ENCODE measurements at regions not wholly inside any gene's neighbourhood (a gene's known extent, or its start where the extent isn't known, plus 50 kb on each side); places are given as distances from the start of the nearest gene placed in this dataset.
"Not testable (repeated sequence)": the region's sequence is repeated elsewhere in the genome, so short reads cannot be mapped to it uniquely, and the experiment has no call there.

DNA sequence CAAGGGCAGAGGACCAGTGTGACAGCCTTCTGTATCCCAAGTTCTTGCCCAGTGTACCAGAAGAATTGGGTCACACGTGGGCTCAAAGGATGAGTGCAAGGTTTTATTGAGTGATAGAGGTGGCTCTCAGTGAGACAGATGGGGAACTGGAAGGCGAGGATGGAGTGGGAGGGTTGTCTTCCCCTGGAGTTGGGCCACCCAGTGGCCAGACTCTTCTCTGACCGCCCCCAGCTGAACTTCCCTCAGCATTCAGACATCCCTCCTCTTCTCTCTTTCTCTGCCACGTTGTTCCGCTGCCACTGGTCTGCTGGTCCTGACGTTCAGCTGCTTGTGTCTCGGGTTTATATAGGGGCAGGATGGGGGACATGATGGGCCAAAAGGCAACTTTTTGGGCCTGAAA is 150.1 kb upstream of the IVNS1ABP start:
- Histone ChIP-seq H3K9me3 (ENCODE audit: control insufficient read depth, low read length) (no peaks in the 10 kb centered on the region), H3K4me3 (ENCODE audit: low read length) (no peak overlapping the region), H3K27ac (ENCODE audit: low read length) (no peak overlapping the region), H3K4me1 (ENCODE audit: control insufficient read depth, insufficient read depth, low read length) (peaks cover 2% of the 10 kb centered on the region), H3K27me3 (ENCODE audit: control insufficient read depth, insufficient read depth) (no peaks in the 10 kb centered on the region)
- 93% methylated on average over 7 of the region's 7 CpGs for WGBS
- DNase-seq (no peak), ATAC-seq (no peak)
- intact Hi-C loops (cut with DNase I): no loop called here

GRCh38 chr1:185464777-185465176 is 147.7 kb upstream of the IVNS1ABP start:
- Histone ChIP-seq H3K27me3 (ENCODE audit: control insufficient read depth, insufficient read depth) (no peaks in the 10 kb centered on the region), H3K4me1 (ENCODE audit: control insufficient read depth, insufficient read depth, low read length) (peaks cover 2% of the 10 kb centered on the region), H3K9me3 (ENCODE audit: control insufficient read depth, low read length) (no peaks in the 10 kb centered on the region), H3K27ac (ENCODE audit: low read length) (no peak overlapping the region), H3K4me3 (ENCODE audit: low read length) (no peak overlapping the region)
- intact Hi-C loops (cut with DNase I): no loop called here
- WGBS: 62% methylated on average over 4 of the region's 4 CpGs
- DNase-seq: no peak
- ATAC-seq: no peak

DNA sequence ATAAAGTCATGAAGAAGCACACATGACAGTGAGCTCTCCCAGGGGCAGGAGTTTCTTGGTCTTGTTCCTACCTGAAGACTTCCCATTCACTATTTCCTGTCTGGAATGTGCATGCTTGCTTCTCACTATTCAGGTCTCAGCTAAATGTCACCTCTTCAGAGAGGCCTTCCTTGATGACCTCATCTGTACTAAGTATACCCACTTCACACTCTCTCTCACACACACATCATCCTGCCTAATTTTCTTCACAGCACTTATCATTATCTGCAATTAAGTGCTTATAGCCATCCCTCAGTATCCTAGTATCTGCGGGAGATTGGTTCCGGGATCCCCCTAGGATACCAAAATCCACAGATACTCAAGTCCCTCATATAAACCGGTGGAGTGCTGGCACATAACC is 146.4 kb upstream of the IVNS1ABP start:
- ATAC-seq: no peak

GRCh38 chr1:185463011-185463410 is 146.0 kb upstream of the IVNS1ABP start:
- DNase-seq (no peak), ATAC-seq (no peak)
- intact Hi-C loops (cut with DNase I): no loop called here
- no peak overlapping the region for H3K27ac ChIP-seq (ENCODE audit: low read length)
- WGBS: 83% methylated on average over 4 of the region's 4 CpGs
- peaks cover 2% of the 10 kb centered on the region for H3K4me1 ChIP-seq (ENCODE audit: control insufficient read depth, insufficient read depth, low read length)
- no peak overlapping the region for H3K4me3 ChIP-seq (ENCODE audit: low read length)
- no peaks in the 10 kb centered on the region for H3K27me3 ChIP-seq (ENCODE audit: control insufficient read depth, insufficient read depth)
- no peaks in the 10 kb centered on the region for H3K9me3 ChIP-seq (ENCODE audit: control insufficient read depth, low read length)

More for the DNA sequence above, 146.4 kb upstream of the IVNS1ABP start:
- H3K9me3 ChIP-seq (ENCODE audit: control insufficient read depth, low read length): no peaks in the 10 kb centered on the region
- no peaks in the 10 kb centered on the region for H3K27me3 ChIP-seq (ENCODE audit: control insufficient read depth, insufficient read depth)
- peaks cover 2% of the 10 kb centered on the region for H3K4me1 ChIP-seq (ENCODE audit: control insufficient read depth, insufficient read depth, low read length)
- intact Hi-C loops (cut with DNase I): no loop called here
- DNase-seq: no peak
- no peak overlapping the region for H3K27ac ChIP-seq (ENCODE audit: low read length)
- 65% methylated on average over 3 of the region's 3 CpGs for WGBS
- H3K4me3 ChIP-seq (ENCODE audit: low read length): no peak overlapping the region

DNA sequence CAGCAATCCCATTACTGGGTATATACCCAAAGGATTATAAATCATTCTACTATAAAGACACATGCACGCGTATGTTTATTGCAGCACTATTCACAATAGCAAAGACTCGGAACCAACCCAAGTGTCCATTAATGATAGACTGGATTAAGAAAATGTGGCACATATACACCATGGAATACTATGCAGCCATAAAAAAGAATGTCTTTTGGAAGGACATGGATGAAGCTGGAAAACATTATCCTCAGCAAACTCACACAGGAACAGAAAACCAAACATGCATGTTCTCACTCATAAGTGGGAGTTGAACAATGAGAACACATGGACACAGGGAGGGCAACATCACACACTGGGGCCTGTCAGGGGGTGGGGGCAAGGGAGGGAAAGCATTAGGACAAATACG is 143.7 kb upstream of the IVNS1ABP start:
- intact Hi-C loops (cut with DNase I); DNase-seq; ATAC-seq; H3K27me3 ChIP-seq (ENCODE audit: control insufficient read depth, insufficient read depth); H3K27ac ChIP-seq (ENCODE audit: low read length); H3K4me1 ChIP-seq (ENCODE audit: control insufficient read depth, insufficient read depth, low read length); H3K4me3 ChIP-seq (ENCODE audit: low read length); H3K9me3 ChIP-seq (ENCODE audit: control insufficient read depth, low read length): not testable (repeated sequence)
- WGBS: 97% methylated on average over 4 of the region's 4 CpGs

DNA sequence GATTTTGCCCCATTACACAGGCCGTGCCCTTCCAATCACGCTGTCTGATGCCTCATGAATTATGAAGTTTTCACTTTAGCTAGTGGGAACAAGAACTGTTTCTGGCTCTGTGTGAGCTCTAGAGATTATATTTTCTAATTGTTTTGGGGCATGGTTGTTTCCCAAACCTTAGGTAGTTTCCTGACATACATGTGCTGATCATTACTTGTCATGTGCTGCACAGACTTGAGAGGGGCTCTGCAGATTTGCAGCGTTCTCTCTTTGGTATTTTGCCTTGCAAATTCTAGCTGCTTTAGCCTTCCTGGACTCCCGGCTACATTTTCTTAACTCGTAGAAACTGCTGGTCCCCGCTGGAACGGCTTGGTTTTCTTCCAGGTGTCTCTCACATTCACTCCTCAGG is 142.1 kb upstream of the IVNS1ABP start:
- WGBS: 94% methylated on average over 7 of the region's 7 CpGs
- ATAC-seq (no peak), DNase-seq (no peak)
- Histone ChIP-seq H3K4me1 (ENCODE audit: control insufficient read depth, insufficient read depth, low read length) (peaks cover 2% of the 10 kb centered on the region), H3K4me3 (ENCODE audit: low read length) (no peak overlapping the region), H3K27me3 (ENCODE audit: control insufficient read depth, insufficient read depth) (no peaks in the 10 kb centered on the region), H3K27ac (ENCODE audit: low read length) (no peak overlapping the region), H3K9me3 (ENCODE audit: control insufficient read depth, low read length) (no peaks in the 10 kb centered on the region)
- intact Hi-C loops (cut with DNase I): no loop called here

- WGBS: 89% methylated on average over 2 of the region's 2 CpGs
Observed at GRCh38 chr1:185458670-185459069, 141.6 kb upstream of the IVNS1ABP start.

DNA sequence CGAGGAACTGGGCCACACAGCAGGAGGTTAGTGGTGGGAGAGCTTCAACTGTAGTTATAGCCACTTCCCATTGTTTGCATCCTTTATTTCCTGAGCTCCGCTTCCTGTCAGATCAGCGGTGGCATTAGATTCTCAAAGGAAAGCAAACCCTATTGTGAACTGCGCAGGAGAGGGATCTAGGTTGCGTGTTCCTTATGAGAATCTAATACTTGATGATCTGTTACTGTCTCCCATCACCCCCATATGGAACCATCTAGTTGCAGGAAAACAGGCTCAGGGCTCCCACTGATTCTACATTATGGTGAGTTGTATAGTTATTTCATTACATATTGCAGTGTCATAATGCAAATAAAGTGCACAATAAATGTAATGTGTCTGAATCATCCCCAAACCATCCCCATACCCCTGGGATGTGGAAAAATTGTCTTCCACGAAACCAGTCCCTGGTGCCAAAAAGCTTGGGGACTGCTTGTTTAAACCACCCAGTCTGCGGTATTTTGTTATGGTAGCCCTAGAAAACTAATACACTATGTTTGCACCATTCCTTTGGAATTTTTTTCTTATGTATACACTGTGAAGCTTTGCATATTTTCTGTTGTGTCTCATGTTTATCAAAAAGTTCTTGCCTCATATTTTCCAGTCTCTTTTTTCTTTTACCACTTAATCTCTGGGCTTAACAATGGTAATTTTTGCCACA is 136.6 kb upstream of the IVNS1ABP start:
- H3K27me3 ChIP-seq (ENCODE audit: control insufficient read depth, insufficient read depth): no peaks in the 10 kb centered on the region
- intact Hi-C loops (cut with DNase I): no loop called here
- DNase-seq: no peak
- H3K4me3 ChIP-seq (ENCODE audit: low read length): no peak overlapping the region
- H3K27ac ChIP-seq (ENCODE audit: low read length): no peak overlapping the region
- ATAC-seq: no peak
- no peaks in the 10 kb centered on the region for H3K4me1 ChIP-seq (ENCODE audit: control insufficient read depth, insufficient read depth, low read length)
- no peaks in the 10 kb centered on the region for H3K9me3 ChIP-seq (ENCODE audit: control insufficient read depth, low read length)
- 76% methylated on average over 7 of the region's 7 CpGs for WGBS

More at GRCh38 chr1:185458670-185459069, 141.6 kb upstream of the IVNS1ABP start:
- Histone ChIP-seq H3K4me1 (ENCODE audit: control insufficient read depth, insufficient read depth, low read length) (peaks cover 2% of the 10 kb centered on the region), H3K27ac (ENCODE audit: low read length) (no peak overlapping the region), H3K27me3 (ENCODE audit: control insufficient read depth, insufficient read depth) (no peaks in the 10 kb centered on the region), H3K9me3 (ENCODE audit: control insufficient read depth, low read length) (no peaks in the 10 kb centered on the region), H3K4me3 (ENCODE audit: low read length) (no peak overlapping the region)
- intact Hi-C loops (cut with DNase I): no loop called here
- ATAC-seq (no peak), DNase-seq (no peak)

GRCh38 chr1:185450917-185451316 is 133.9 kb upstream of the IVNS1ABP start:
- 92% methylated on average over 5 of the region's 5 CpGs for WGBS
- H3K27ac ChIP-seq (ENCODE audit: low read length): no peak overlapping the region
- H3K4me3 ChIP-seq (ENCODE audit: low read length): no peak overlapping the region
- no peaks in the 10 kb centered on the region for H3K9me3 ChIP-seq (ENCODE audit: control insufficient read depth, low read length)
- no peak for ATAC-seq
- intact Hi-C loops (cut with DNase I): no loop called here
- no peaks in the 10 kb centered on the region for H3K27me3 ChIP-seq (ENCODE audit: control insufficient read depth, insufficient read depth)
- H3K4me1 ChIP-seq (ENCODE audit: control insufficient read depth, insufficient read depth, low read length): no peaks in the 10 kb centered on the region
- DNase-seq: no peak

- Histone ChIP-seq H3K9me3 (ENCODE audit: control insufficient read depth, low read length) (no peaks in the 10 kb centered on the region), H3K27ac (ENCODE audit: low read length) (no peak overlapping the region), H3K4me1 (ENCODE audit: control insufficient read depth, insufficient read depth, low read length) (no peaks in the 10 kb centered on the region), H3K27me3 (ENCODE audit: control insufficient read depth, insufficient read depth) (no peaks in the 10 kb centered on the region), H3K4me3 (ENCODE audit: low read length) (no peak overlapping the region)
- DNase-seq: no peak
- no peak for ATAC-seq
- whole genome bisulfite sequencing: 89% methylated on average over 3 of the region's 3 CpGs
- intact Hi-C loops (cut with DNase I): no loop called here
Observed at GRCh38 chr1:185450060-185450788, 133.2 kb upstream of the IVNS1ABP start.

- H3K4me3 ChIP-seq (ENCODE audit: low read length): no peak overlapping the region
- H3K4me1 ChIP-seq (ENCODE audit: control insufficient read depth, insufficient read depth, low read length): no peaks in the 10 kb centered on the region
- intact Hi-C loops (cut with DNase I): no loop called here
- no peaks in the 10 kb centered on the region for H3K9me3 ChIP-seq (ENCODE audit: control insufficient read depth, low read length)
- ATAC-seq (no peak), DNase-seq (no peak)
- no peaks in the 10 kb centered on the region for H3K27me3 ChIP-seq (ENCODE audit: control insufficient read depth, insufficient read depth)
- H3K27ac ChIP-seq (ENCODE audit: low read length): no peak overlapping the region
- WGBS: 95% methylated on average over 3 of the region's 3 CpGs
Observed at GRCh38 chr1:185449378-185450059, 132.5 kb upstream of the IVNS1ABP start.
